Right atrium auricular region (tissue), 2 donors: ENCODE measurements at regions not wholly inside any gene's neighbourhood (a gene's known extent, or its start where the extent isn't known, plus 50 kb on each side); places are given as distances from the start of the nearest gene placed in this dataset.

Experiments
- DNase-seq: peaks from one replicate; pipeline ENCODE4 v3.0.0-alpha.2; 2019; ENCODE audit warnings: low spot score
- H3K27ac ChIP-seq, 2 donors: fragments of 200-600 bp; sonication (generic); 1 replicate in 1 of 2; 2 replicates in 1 of 2; pipeline ENCODE4 v1.5.1; 2016 to 2019
- H3K27me3 ChIP-seq, 2 donors: fragments of 200-600 bp; sonication (generic); one replicate each; pipeline versions ENCODE4 v1.5.1 to v1.6.0; 2017 to 2019
- H3K36me3 ChIP-seq: fragments of 200-600 bp; sonication (generic); one replicate; pipeline ENCODE4 v1.5.1; 2016
- H3K4me1 ChIP-seq, 2 donors: fragments of 200-600 bp; sonication (generic); one replicate each; pipeline versions ENCODE4 v1.5.1 to v1.6.0; 2017 to 2019
- H3K4me3 ChIP-seq, 2 donors: fragments of 200-600 bp; sonication (generic); 1 replicate in 1 of 2; 2 replicates in 1 of 2; pipeline ENCODE4 v1.5.1; 2017 to 2019; ENCODE audit warnings: mild to moderate bottlenecking in 1 of 2, moderate library complexity in 1 of 2
- H3K9me3 ChIP-seq, 2 donors: fragments of 200-600 bp; sonication (generic); one replicate each; pipeline ENCODE4 v1.5.1; 2019
- TF ChIP-seq, protein P1 (sequence below), 2 donors: fragments of 200-600 bp; sonication (generic); IDR thresholded peaks; one replicate each; pipeline ENCODE4 v1.5.1; 2019; ENCODE audit warnings: antibody characterized with exemption in 2 of 2

GRCh38 chr1:48093696-48094528 lies 96.7 kb upstream of the TRABD2B start:
- Histone ChIP-seq H3K27me3 (no peaks in the 10 kb centered on the region), H3K9me3 (no peaks in the 10 kb centered on the region), H3K4me1 (no peaks in the 10 kb centered on the region), H3K4me3 (no peak overlapping the region), H3K36me3 (no peaks in the 10 kb centered on the region), H3K27ac (no peak overlapping the region)
- TF ChIP-seq, protein P1, sequence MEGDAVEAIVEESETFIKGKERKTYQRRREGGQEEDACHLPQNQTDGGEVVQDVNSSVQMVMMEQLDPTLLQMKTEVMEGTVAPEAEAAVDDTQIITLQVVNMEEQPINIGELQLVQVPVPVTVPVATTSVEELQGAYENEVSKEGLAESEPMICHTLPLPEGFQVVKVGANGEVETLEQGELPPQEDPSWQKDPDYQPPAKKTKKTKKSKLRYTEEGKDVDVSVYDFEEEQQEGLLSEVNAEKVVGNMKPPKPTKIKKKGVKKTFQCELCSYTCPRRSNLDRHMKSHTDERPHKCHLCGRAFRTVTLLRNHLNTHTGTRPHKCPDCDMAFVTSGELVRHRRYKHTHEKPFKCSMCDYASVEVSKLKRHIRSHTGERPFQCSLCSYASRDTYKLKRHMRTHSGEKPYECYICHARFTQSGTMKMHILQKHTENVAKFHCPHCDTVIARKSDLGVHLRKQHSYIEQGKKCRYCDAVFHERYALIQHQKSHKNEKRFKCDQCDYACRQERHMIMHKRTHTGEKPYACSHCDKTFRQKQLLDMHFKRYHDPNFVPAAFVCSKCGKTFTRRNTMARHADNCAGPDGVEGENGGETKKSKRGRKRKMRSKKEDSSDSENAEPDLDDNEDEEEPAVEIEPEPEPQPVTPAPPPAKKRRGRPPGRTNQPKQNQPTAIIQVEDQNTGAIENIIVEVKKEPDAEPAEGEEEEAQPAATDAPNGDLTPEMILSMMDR (IDR thresholded peaks at IDR 0.05) = peak; percentile 32 to 77
- no peak for DNase-seq

- no peak for DNase-seq
- H3K4me3 ChIP-seq = no peak overlapping the region
- no peaks in the 10 kb centered on the region for H3K9me3 ChIP-seq
- H3K27ac ChIP-seq = no peak overlapping the region
- H3K4me1 ChIP-seq = no peaks in the 10 kb centered on the region
- TF ChIP-seq, protein P1 (IDR thresholded peaks at IDR 0.05) = no peak
- no peaks in the 10 kb centered on the region for H3K36me3 ChIP-seq
- no peaks in the 10 kb centered on the region for H3K27me3 ChIP-seq
Measured at GRCh38 chr1:48093147-48093546, 96.0 kb upstream of the TRABD2B start.

DNA sequence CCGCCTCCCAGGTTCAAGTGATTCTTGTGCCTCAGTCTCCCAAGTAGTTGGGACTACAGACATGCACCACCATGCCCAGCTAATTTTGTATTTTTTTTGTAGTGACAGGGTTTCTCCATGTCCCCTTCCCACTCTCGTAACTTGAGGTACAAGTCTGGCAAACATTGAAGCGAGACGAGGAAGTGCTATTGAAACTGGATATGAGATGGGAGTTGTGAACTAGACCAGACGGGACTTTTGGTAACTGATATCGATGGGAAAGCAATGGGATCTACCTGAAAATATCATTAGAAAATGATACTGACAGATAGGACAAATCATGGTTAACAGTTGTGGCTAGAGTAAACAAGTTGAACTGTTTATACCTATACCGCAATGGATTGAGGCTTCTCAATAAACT lies 95.2 kb upstream of the TRABD2B start:
- Histone ChIP-seq H3K4me1 (no peaks in the 10 kb centered on the region), H3K9me3 (no peaks in the 10 kb centered on the region), H3K27ac (no peak overlapping the region), H3K4me3 (no peak overlapping the region), H3K27me3 (no peaks in the 10 kb centered on the region), H3K36me3 (no peaks in the 10 kb centered on the region)
- no peak for DNase-seq
- TF ChIP-seq, protein P1 (IDR thresholded peaks at IDR 0.05) = no peak

- no peaks in the 10 kb centered on the region for H3K4me1 ChIP-seq
- H3K4me3 ChIP-seq = no peak overlapping the region
- TF ChIP-seq, protein P1 (IDR thresholded peaks at IDR 0.05) = no peak
- H3K27me3 ChIP-seq = no peaks in the 10 kb centered on the region
- no peak overlapping the region for H3K27ac ChIP-seq
- no peaks in the 10 kb centered on the region for H3K36me3 ChIP-seq
- H3K9me3 ChIP-seq = no peaks in the 10 kb centered on the region
- DNase-seq = no peak
Measured at GRCh38 chr1:48089356-48089891, 92.2 kb upstream of the TRABD2B start.

GRCh38 chr1:48084826-48085225 lies 87.6 kb upstream of the TRABD2B start:
- no peak overlapping the region for H3K27ac ChIP-seq
- no peaks in the 10 kb centered on the region for H3K36me3 ChIP-seq
- TF ChIP-seq, protein P1 (IDR thresholded peaks at IDR 0.05) = no peak
- DNase-seq = no peak
- no peaks in the 10 kb centered on the region for H3K4me1 ChIP-seq
- no peaks in the 10 kb centered on the region for H3K27me3 ChIP-seq
- no peaks in the 10 kb centered on the region for H3K9me3 ChIP-seq
- H3K4me3 ChIP-seq = no peak overlapping the region
